ENCODE measurements at regions not wholly inside any gene's neighbourhood (a gene's known extent, or its start where the extent isn't known, plus 50 kb on each side); places are given as distances from the start of the nearest gene placed in this dataset.

DNA sequence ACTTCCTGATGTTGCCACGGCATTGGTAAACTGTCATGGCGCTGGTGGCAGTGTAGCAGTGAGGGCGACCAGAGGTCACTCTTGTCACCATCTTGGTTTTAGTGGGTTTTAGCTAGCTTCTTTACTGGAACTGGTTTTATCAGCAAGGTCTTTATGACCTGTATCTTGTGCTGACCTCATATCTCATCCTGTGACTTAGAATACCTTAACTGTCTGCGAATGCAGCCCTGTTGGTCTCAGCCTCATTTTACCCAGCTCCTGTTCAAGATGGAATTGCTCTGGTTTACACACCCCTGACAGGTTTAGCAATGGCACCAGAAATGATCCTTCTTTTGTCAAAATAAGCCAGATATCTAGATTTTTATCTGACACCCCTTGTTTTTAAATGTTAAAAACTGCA is 85.3 kb downstream of the ARL4A start:
- no peak for DNase-seq (ENCODE audit: low read depth)
- no peak for TF ChIP-seq CTCF (IDR thresholded peaks at IDR 0.05; ENCODE audit: control insufficient read depth, insufficient read depth, low read depth, low read length, missing control alignments)
- H3K4me3 ChIP-seq (ENCODE audit: control insufficient read depth, low read depth, low read length), result no peak overlapping the region

GRCh38 chr7:12777257-12777656 is 89.8 kb downstream of the ARL4A start:
- TF ChIP-seq CTCF (IDR thresholded peaks at IDR 0.05; ENCODE audit: control insufficient read depth, insufficient read depth, low read depth, low read length, missing control alignments), result no peak
- no peak for DNase-seq (ENCODE audit: low read depth)
- no peak overlapping the region for H3K4me3 ChIP-seq (ENCODE audit: control insufficient read depth, low read depth, low read length)

DNA sequence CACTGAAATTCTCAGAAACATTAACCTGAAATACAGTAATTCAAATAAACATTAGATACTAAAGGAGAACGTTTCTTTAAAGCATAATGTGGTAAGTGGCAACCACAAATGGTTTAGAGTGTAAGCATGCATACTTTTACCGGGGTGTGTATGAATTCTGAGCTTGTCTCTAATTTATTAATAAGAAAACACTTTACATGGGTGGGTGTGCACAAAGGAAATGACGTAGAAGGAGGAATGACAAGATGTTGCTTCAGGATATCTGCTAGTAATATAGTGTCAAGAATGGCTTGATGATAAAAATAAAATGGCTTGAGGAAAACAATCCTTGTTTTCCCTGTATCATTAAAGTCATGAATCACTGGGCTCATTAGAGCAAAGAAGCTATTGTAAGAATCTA is 92.5 kb downstream of the ARL4A start:
- DNase-seq (ENCODE audit: low read depth), result no peak
- no peak overlapping the region for H3K4me3 ChIP-seq (ENCODE audit: control insufficient read depth, low read depth, low read length)
- TF ChIP-seq CTCF (IDR thresholded peaks at IDR 0.05; ENCODE audit: control insufficient read depth, insufficient read depth, low read depth, low read length, missing control alignments), result no peak

DNA sequence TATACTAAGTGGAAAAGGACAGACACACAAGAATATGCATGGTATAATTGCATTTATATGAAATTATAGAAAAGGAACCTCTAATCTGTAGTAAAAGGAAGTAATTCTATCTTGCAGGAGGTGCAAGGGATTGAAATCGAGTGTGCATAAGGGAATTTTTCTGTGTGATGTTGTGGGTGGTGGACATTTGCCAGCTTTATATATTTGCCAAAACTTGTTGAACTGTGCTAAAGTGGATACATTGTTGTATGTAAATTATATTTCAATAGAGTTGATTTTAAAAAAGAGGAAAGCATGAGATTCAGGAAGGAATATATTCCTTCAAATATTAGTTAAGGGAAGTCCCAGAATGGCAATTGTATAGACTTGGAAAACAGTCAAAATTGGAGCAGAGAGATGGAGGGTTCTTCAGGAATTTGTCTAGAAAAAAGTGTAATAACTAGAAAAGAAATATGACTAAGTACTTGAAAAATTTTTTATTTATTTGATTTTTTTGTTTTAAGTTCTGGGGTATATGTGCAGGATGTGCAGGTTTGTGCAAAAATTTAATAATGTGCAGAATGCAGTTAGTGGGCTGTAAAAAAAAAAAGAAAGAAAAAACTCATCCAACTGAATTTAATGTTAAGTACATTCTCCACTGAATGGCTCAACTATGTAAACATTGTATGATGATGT is 96.1 kb downstream of the ARL4A start:
- no peak for TF ChIP-seq CTCF (IDR thresholded peaks at IDR 0.05; ENCODE audit: control insufficient read depth, insufficient read depth, low read depth, low read length, missing control alignments)
- DNase-seq (ENCODE audit: low read depth), result no peak
- H3K4me3 ChIP-seq (ENCODE audit: control insufficient read depth, low read depth, low read length), result no peak overlapping the region

DNA sequence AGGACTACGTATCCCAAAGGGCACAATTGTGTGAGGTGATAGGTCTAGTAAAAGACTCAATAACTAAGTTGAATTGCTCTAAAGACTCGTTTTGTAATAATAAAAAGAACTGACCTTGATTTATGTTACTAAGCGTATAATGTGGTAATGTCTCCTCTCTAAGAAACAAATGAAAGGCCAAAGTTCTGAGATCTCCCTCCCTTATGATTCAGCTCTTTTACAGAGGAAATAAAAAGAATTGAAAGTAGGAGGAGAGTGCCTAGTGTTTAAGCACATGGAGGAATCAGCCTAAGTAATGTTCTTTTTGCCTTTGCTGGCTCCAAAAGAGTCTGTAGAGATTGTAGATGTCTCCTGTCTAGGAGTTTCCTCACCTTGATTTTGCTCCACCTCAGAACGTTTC is 98.0 kb downstream of the ARL4A start:
- no peak for DNase-seq (ENCODE audit: low read depth)

DNA sequence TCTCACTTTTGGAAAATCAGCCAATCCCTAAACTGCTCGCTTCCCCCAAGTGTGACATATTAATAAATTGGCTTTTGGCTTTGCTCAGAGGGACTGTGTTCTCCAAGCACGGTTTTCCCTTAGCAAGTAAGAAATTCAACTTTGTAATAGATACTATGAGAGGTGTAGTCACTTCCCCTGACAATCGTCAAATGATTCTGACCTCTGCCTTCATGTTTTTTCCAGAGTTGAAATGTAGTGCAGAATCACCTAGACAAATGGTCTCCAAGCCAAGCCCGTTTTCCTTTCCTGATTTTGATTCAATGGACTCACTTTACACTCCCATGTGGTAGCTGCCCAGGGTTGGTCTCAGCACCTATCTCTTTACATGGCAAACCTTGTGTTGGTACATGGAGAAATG is 99.1 kb downstream of the ARL4A start:
- no peak for TF ChIP-seq CTCF (IDR thresholded peaks at IDR 0.05; ENCODE audit: control insufficient read depth, insufficient read depth, low read depth, low read length, missing control alignments)

More for the DNA sequence above, 98.0 kb downstream of the ARL4A start:
- TF ChIP-seq CTCF (IDR thresholded peaks at IDR 0.05; ENCODE audit: control insufficient read depth, insufficient read depth, low read depth, low read length, missing control alignments), result no peak
- H3K4me3 ChIP-seq (ENCODE audit: control insufficient read depth, low read depth, low read length), result no peak overlapping the region

More for the DNA sequence above, 99.1 kb downstream of the ARL4A start:
- no peak for DNase-seq (ENCODE audit: low read depth)
- no peak overlapping the region for H3K4me3 ChIP-seq (ENCODE audit: control insufficient read depth, low read depth, low read length)

Measured in AG09309 (cell line).